ENCODE measurements at regions not wholly inside any gene's neighbourhood (a gene's known extent, or its start where the extent isn't known, plus 50 kb on each side); places are given as distances from the start of the nearest gene placed in this dataset.
A peak's percentile ranks its signal among the peaks of the same experiment; 100 is the strongest.
"Not testable (repeated sequence)": the region's sequence is repeated elsewhere in the genome, so short reads cannot be mapped to it uniquely, and the experiment has no call there.

- TF ChIP-seq ZFX (IDR thresholded peaks at IDR 0.05) = no peak
- no peak for TF ChIP-seq CTCF (conservative IDR thresholded peaks at IDR 0.05)
- no peak overlapping the region for H3K27ac ChIP-seq
These were observed 90.7 kb upstream of the PKN2 start for GRCh38 chr1:88593358-88593757.

GRCh38 chr1:88595355-88596002 lies 88.6 kb upstream of the PKN2 start:
- TF ChIP-seq CTCF (conservative IDR thresholded peaks at IDR 0.05) (peak; percentile 80), ZFX (IDR thresholded peaks at IDR 0.05) (no peak)
- H3K27ac ChIP-seq = no peak overlapping the region

- not testable (repeated sequence) for H3K27ac ChIP-seq
These were observed 86.1 kb upstream of the PKN2 start for GRCh38 chr1:88597973-88598372.

GRCh38 chr1:88608139-88608943 lies 75.7 kb upstream of the PKN2 start:
- TF ChIP-seq CTCF (conservative IDR thresholded peaks at IDR 0.05) (peak; percentile 85), ZFX (IDR thresholded peaks at IDR 0.05) (no peak)
- H3K27ac ChIP-seq = no peak overlapping the region

GRCh38 chr1:88609051-88609450 lies 75.0 kb upstream of the PKN2 start:
- no peak overlapping the region for H3K27ac ChIP-seq
- TF ChIP-seq CTCF (conservative IDR thresholded peaks at IDR 0.05) (no peak), ZFX (IDR thresholded peaks at IDR 0.05) (no peak)

- TF ChIP-seq CTCF (conservative IDR thresholded peaks at IDR 0.05) (no peak), ZFX (IDR thresholded peaks at IDR 0.05) (no peak)
- no peak overlapping the region for H3K27ac ChIP-seq
These were observed 73.4 kb upstream of the PKN2 start for GRCh38 chr1:88610687-88611086.

GRCh38 chr1:88612292-88612691 lies 71.8 kb upstream of the PKN2 start:
- TF ChIP-seq CTCF (conservative IDR thresholded peaks at IDR 0.05) (no peak), ZFX (IDR thresholded peaks at IDR 0.05) (no peak)
- no peak overlapping the region for H3K27ac ChIP-seq

All from C4-2B (cell line).